ENCODE measurements at regions not wholly inside any gene's neighbourhood (a gene's known extent, or its start where the extent isn't known, plus 50 kb on each side); places are given as distances from the start of the nearest gene placed in this dataset.

DNA sequence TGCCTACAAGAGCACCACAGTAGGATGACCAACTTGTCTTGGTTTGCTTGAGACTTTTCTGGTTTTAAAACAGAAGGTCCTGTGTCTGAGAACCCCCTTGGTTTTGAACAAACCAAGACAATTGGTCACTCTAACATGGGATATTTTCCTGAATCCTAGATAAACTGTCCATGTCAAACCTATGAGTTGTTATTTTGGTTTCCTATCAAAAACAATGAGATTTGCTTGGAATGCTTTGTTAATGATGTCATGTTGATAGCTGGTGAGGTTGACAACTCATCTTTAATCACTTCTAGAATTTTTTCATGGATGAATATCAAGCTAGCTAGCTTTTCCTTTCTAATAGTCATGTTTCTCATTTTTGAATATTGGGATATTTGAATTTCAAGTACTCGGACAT, 518.3 kb upstream of the ARX start:
- no peak for TF ChIP-seq EZH2 (IDR thresholded peaks at IDR 0.05; ENCODE audit: insufficient read depth, poor library complexity, severe bottlenecking)
- TF ChIP-seq EZH2phosphoT487 (IDR thresholded peaks at IDR 0.05; ENCODE audit: insufficient read depth, low read depth), result no peak
